ENCODE measurements at regions not wholly inside any gene's neighbourhood (a gene's known extent, or its start where the extent isn't known, plus 50 kb on each side); places are given as distances from the start of the nearest gene placed in this dataset.
A peak's percentile ranks its signal among the peaks of the same experiment; 100 is the strongest.

GRCh38 chr10:29009464-29009863, 279.4 kb upstream of the LYZL1 start (continued):
- peak in 1 of 2 experiments; percentile 79; a peak in 1 of 4 replicates for TF ChIP-seq ZNF318 (IDR thresholded peaks at IDR 0.05; ENCODE audit: borderline replicate concordance in 1 of 2, low read depth in 1 of 2)
- peak; percentile 98 to 99 for TF ChIP-seq KDM1A (IDR thresholded peaks at IDR 0.05)
- no peak for TF ChIP-seq EHMT2 (IDR thresholded peaks at IDR 0.05)
- no peak for TF ChIP-seq ZNF217 (CRISPR knock-in tag; IDR thresholded peaks at IDR 0.05)
- no peak for TF ChIP-seq ZSCAN32 (CRISPR knock-in tag; IDR thresholded peaks at IDR 0.05)
- TF ChIP-seq SMAD3 (CRISPR knock-in tag; conservative IDR thresholded peaks at IDR 0.05): 0 out of 2 replicates have a peak, but pooled peaks have one; percentile 48
- peak; percentile 63 for TF ChIP-seq PKNOX1 (IDR thresholded peaks at IDR 0.05)
- TF ChIP-seq DLX4 (CRISPR knock-in tag; IDR thresholded peaks at IDR 0.05): no peak
- TF ChIP-seq ZFP1 (CRISPR knock-in tag; IDR thresholded peaks at IDR 0.05): no peak
- peak; percentile 94 for TF ChIP-seq KHSRP (IDR thresholded peaks at IDR 0.05)
- TF ChIP-seq MAZ (CRISPR knock-in tag; conservative IDR thresholded peaks at IDR 0.05 in 1 of 2, IDR thresholded peaks at IDR 0.05 in 1 of 2): peak; percentile 65 to 70; a peak in 2 of 4 replicates
- peak; percentile 58; the same call in 1 of the 2 replicates for TF ChIP-seq ZNF668 (CRISPR knock-in tag; IDR thresholded peaks at IDR 0.05)
- no peak for TF ChIP-seq CEBPZ (IDR thresholded peaks at IDR 0.05; ENCODE audit: borderline replicate concordance, low read depth, low read length)
- no peak for TF ChIP-seq ZBTB1 (CRISPR knock-in tag; IDR thresholded peaks at IDR 0.05; ENCODE audit: borderline replicate concordance, low read depth)
- TF ChIP-seq FIP1L1 (IDR thresholded peaks at IDR 0.05; ENCODE audit: low read depth, low read length, poor library complexity, severe bottlenecking): no peak
- TF ChIP-seq ETV1 (tag; conservative IDR thresholded peaks at IDR 0.05; ENCODE audit: low read depth): 0 out of 2 replicates have a peak, but pooled peaks have one; percentile 29
